Endothelial cell of umbilical vein (primary cell): ENCODE measurements at regions not wholly inside any gene's neighbourhood (a gene's known extent, or its start where the extent isn't known, plus 50 kb on each side); places are given as distances from the start of the nearest gene placed in this dataset.

ENCODE experiments used
- BruUV-seq: library from RNA; stranded (reverse); fragments of 400-500 nt; replicated peaks from 2 replicates; lab custom pipeline; 2021; lab: Mats Ljungman, UMichigan
- CTCF ChIA-PET: fragments of 300-600, 350-600 bp; sonication (Branson Sonifier 250); formaldehyde crosslinking; loops from one replicate; lab custom pipeline; 2021; ENCODE audit warnings: antibody characterized with exemption, inconsistent platforms; lab: Charles Lee
- POLR2A ChIA-PET: fragments of 300-600, 350-600 bp; sonication (Branson Sonifier 250); formaldehyde crosslinking; loops from one replicate; lab custom pipeline; 2021; ENCODE audit warnings: antibody characterized with exemption, inconsistent platforms; lab: Charles Lee
- DNase-seq: peaks from one replicate; pipeline ENCODE4 v3.0.0-alpha.2; 2011; ENCODE audit warnings: low read depth, low spot score
- FAIRE-seq: peaks from 2 replicates; lab custom pipeline; 2011; peaks lifted over from hg19 to GRCh38; lab: Jason Lieb, UNC
- H2AFZ ChIP-seq: 2 replicates; pipeline ENCODE4 v1.6.0; 2012; ENCODE audit warnings: low read depth, low read length, control low read depth, inconsistent platforms
- H3K27ac ChIP-seq: 2 replicates; pipeline ENCODE4 v1.5.1; 2011; ENCODE audit warnings: low read depth, mild to moderate bottlenecking, control low read depth, low read length, moderate library complexity; ENCODE audit not compliant: insufficient read depth
- H3K27me3 ChIP-seq, 2 experiments: 2 replicates each; pipeline versions ENCODE4 v1.6.0 to v1.6.1; 2011; ENCODE audit warnings: low read length in 2 of 2, mixed read lengths in 1 of 2; ENCODE audit not compliant: control insufficient read depth in 2 of 2, insufficient read depth in 2 of 2
- H3K36me3 ChIP-seq, 2 experiments: 2 replicates in 1 of 2; 3 replicates in 1 of 2; pipeline ENCODE4 v1.5.1; 2011; ENCODE audit warnings: low read length in 2 of 2, mild to moderate bottlenecking in 1 of 2, moderate library complexity in 1 of 2; ENCODE audit not compliant: control insufficient read depth in 2 of 2, insufficient read depth in 2 of 2; ENCODE audit errors: extremely low read depth in 1 of 2
- H3K4me1 ChIP-seq: 3 replicates; pipeline ENCODE4 v1.5.1; 2011; ENCODE audit warnings: mild to moderate bottlenecking, low read length; ENCODE audit not compliant: control insufficient read depth, insufficient read depth; ENCODE audit errors: extremely low read depth
- H3K4me2 ChIP-seq: 2 replicates; pipeline ENCODE4 v1.6.1; 2011; ENCODE audit warnings: low read length, control low read depth, mixed read lengths; ENCODE audit not compliant: insufficient read depth
- H3K4me3 ChIP-seq, 3 experiments: fragments of 200-600 bp in 1 of 3; sonication (generic), shearing (Covaris generic) in 1 of 3; replicated peaks in 1 of 3; 2 replicates each; pipeline ENCODE4 v1.5.1; 2011 to 2016; ENCODE audit warnings: control low read depth in 3 of 3, low read length in 3 of 3, mild to moderate bottlenecking in 2 of 3, inconsistent platforms in 1 of 3, low read depth in 1 of 3, moderate library complexity in 1 of 3; ENCODE audit not compliant: insufficient read depth in 1 of 3
- H3K79me2 ChIP-seq: 2 replicates; pipeline ENCODE4 v1.6.0; 2012; ENCODE audit warnings: low read length, inconsistent platforms; ENCODE audit not compliant: control insufficient read depth, insufficient read depth
- H3K9ac ChIP-seq: replicated peaks from 2 replicates; pipeline ENCODE3; 2011; ENCODE audit warnings: low read length, control low read depth; ENCODE audit not compliant: insufficient read depth; ENCODE audit errors: extremely low read depth
- H3K9me1 ChIP-seq: replicated peaks from 3 replicates; pipeline ENCODE4 v1.6.0; 2011; ENCODE audit warnings: mild to moderate bottlenecking, low read length; ENCODE audit not compliant: control insufficient read depth, insufficient read depth; ENCODE audit errors: extremely low read depth
- H3K9me3 ChIP-seq: replicated peaks from 2 replicates; pipeline ENCODE4 v1.5.1; 2012; ENCODE audit warnings: low read length, inconsistent platforms; ENCODE audit not compliant: control insufficient read depth, insufficient read depth
- H4K20me1 ChIP-seq: replicated peaks from 2 replicates; pipeline ENCODE3; 2011; ENCODE audit warnings: mild to moderate bottlenecking, low read length; ENCODE audit not compliant: control insufficient read depth, insufficient read depth; ENCODE audit errors: extremely low read depth
- CTCF ChIP-seq, 2 donors: IDR thresholded peaks; 1 replicate in 1 of 2; 2 replicates in 1 of 2; pipeline ENCODE4 v1.5.1; 2011; ENCODE audit warnings: low read length in 2 of 2, mild to moderate bottlenecking in 2 of 2, moderate library complexity in 2 of 2, control low read depth in 1 of 2, inconsistent platforms in 1 of 2, low read depth in 1 of 2; ENCODE audit not compliant: insufficient read depth in 1 of 2; ENCODE audit errors: extremely low read depth in 1 of 2
- EZH2 ChIP-seq: IDR thresholded peaks from 2 replicates; pipeline ENCODE4 v1.6.1; 2012; ENCODE audit warnings: borderline replicate concordance, low read depth, mild to moderate bottlenecking, moderate library complexity, low read length, inconsistent platforms; ENCODE audit not compliant: severe bottlenecking
- FOS ChIP-seq: IDR thresholded peaks from 2 replicates; pipeline ENCODE4 v1.6.1; 2011; ENCODE audit warnings: mild to moderate bottlenecking, low read length, moderate library complexity, borderline replicate concordance; ENCODE audit not compliant: insufficient read depth
- GATA2 ChIP-seq: IDR thresholded peaks from 2 replicates; pipeline ENCODE4 v1.7.0; 2011; ENCODE audit warnings: low read depth, mild to moderate bottlenecking, moderate library complexity, mixed read lengths, low read length; ENCODE audit not compliant: insufficient read length, insufficient read depth
- MAX ChIP-seq: IDR thresholded peaks from 2 replicates; pipeline ENCODE4 v1.6.1; 2011; ENCODE audit not compliant: insufficient read depth, insufficient read length
- POLR2A ChIP-seq: IDR thresholded peaks from 2 replicates; pipeline ENCODE4 v1.6.1; 2012; ENCODE audit warnings: low read depth, mild to moderate bottlenecking, control low read depth, low read length
- POLR2AphosphoS5 ChIP-seq: IDR thresholded peaks from 2 replicates; pipeline ENCODE4 v1.6.1; 2012; ENCODE audit warnings: low read depth, mild to moderate bottlenecking, control low read depth, low read length, moderate library complexity; ENCODE audit not compliant: insufficient read depth
- dilution Hi-C: fragments of 300-500 bp; cut with MboI; formaldehyde crosslinking; loops from one replicate; pipeline ENCODE4 v1.15.0; 2019; ENCODE audit warnings: low sequenced_read_pairs; ENCODE audit not compliant: extremely low pct_ligation_motif_present
- intact Hi-C: fragments of 100-400 bp; cut with micrococcal nuclease; formaldehyde crosslinking; loops from one replicate; pipeline ENCODE4 v1.10.0; 2022

- intact Hi-C loops (no loop called here), dilution Hi-C loops (no loop called here)
- Histone ChIP-seq H2AFZ (no peak overlapping the region), H3K79me2 (no peaks in the 10 kb centered on the region), H3K4me3 (no peak overlapping the region), H3K4me2 (no peak overlapping the region), H3K9me1 (no peaks in the 10 kb centered on the region), H4K20me1 (no peaks in the 10 kb centered on the region), H3K27me3 (no peaks in the 10 kb centered on the region), H3K9me3 (no peaks in the 10 kb centered on the region), H3K36me3 (no peaks in the 10 kb centered on the region), H3K27ac (no peak overlapping the region), H3K9ac (no peak overlapping the region), H3K4me1 (no peaks in the 10 kb centered on the region)
- DNase-seq (no peak), FAIRE-seq (no peak)
- no TSS peak for BruUV-seq
- TF ChIP-seq MAX = no peak
- TF ChIP-seq POLR2AphosphoS5 = no peak
- no peak for TF ChIP-seq GATA2
- no peak for TF ChIP-seq FOS
- no peak for TF ChIP-seq POLR2A
- no peak for TF ChIP-seq EZH2
- no peak for TF ChIP-seq CTCF (IDR thresholded peaks at IDR 0.05; ENCODE audit: extremely low read depth in 1 of 2, insufficient read depth in 1 of 2, low read depth in 1 of 2, low read length in 2 of 2)
- ChIA-PET POLR2A (no interaction called here), CTCF (no interaction called here)
Observed at GRCh38 chr4:3821580-3822229, 55.5 kb downstream of the ADRA2C start.
